IMR-90 (cell line): ENCODE measurements at regions not wholly inside any gene's neighbourhood (a gene's known extent, or its start where the extent isn't known, plus 50 kb on each side); places are given as distances from the start of the nearest gene placed in this dataset.

Source experiments
- ATAC-seq: fragments of 200-7000 bp; cut with Tn5 transposase; 2 replicates; pipeline ENCODE4 v1.9.1; 2020; ENCODE audit warnings: low read depth, mild to moderate bottlenecking, moderate library complexity
- BruUV-seq: library from RNA; stranded (reverse); fragments of 400-500 nt; replicated peaks from 2 replicates; lab custom pipeline; 2021; lab: Mats Ljungman, UMichigan
- CTCF ChIA-PET: fragments of 300-600 bp; formaldehyde crosslinking; extraction: SDS; loops from one replicate; lab custom pipeline; 2021; ENCODE audit warnings: antibody characterized with exemption; lab: Yijun Ruan, JAX
- POLR2A ChIA-PET: fragments of 300-600 bp; sonication (Branson Sonifier 250); formaldehyde crosslinking; loops from one replicate; lab custom pipeline; 2022; ENCODE audit warnings: antibody characterized with exemption; ENCODE audit not compliant: unreplicated experiment; lab: Charles Lee
- DNase-seq: peaks from one replicate; pipeline ENCODE4 v3.0.0; 2013
- H2AFZ ChIP-seq: replicated peaks from 2 replicates; pipeline ENCODE3; 2013; ENCODE audit warnings: low read length, mild to moderate bottlenecking; ENCODE audit not compliant: poor library complexity
- H2AK5ac ChIP-seq: 2 replicates; pipeline ENCODE4 v1.6.1; 2013; ENCODE audit warnings: low read depth, low read length, inconsistent platforms
- H2AK9ac ChIP-seq: replicated peaks from 2 replicates; pipeline ENCODE3; 2013; ENCODE audit warnings: mild to moderate bottlenecking, low read depth, low read length, moderate library complexity; ENCODE audit not compliant: poor library complexity
- H2BK120ac ChIP-seq: 2 replicates; pipeline ENCODE4 v1.6.1; 2013; ENCODE audit warnings: low read depth, low read length, inconsistent platforms
- H2BK15ac ChIP-seq: 3 replicates; pipeline ENCODE4 v1.6.1; 2013; ENCODE audit warnings: low read depth, low read length, inconsistent platforms
- H2BK20ac ChIP-seq: 2 replicates; pipeline ENCODE4 v1.6.1; 2013; ENCODE audit warnings: low read depth, mild to moderate bottlenecking, inconsistent platforms, low read length, moderate library complexity
- H2BK5ac ChIP-seq: 2 replicates; pipeline ENCODE4 v1.6.1; 2013; ENCODE audit warnings: mild to moderate bottlenecking, low read depth, low read length, inconsistent platforms; ENCODE audit not compliant: poor library complexity, severe bottlenecking
- H3K14ac ChIP-seq: replicated peaks from 2 replicates; pipeline ENCODE4 v1.6.1; 2013; ENCODE audit warnings: low read depth, low read length, inconsistent platforms
- H3K18ac ChIP-seq: 2 replicates; pipeline ENCODE4 v1.6.1; 2013; ENCODE audit warnings: low read depth, low read length, control low read depth
- H3K23ac ChIP-seq: 2 replicates; pipeline ENCODE4 v1.6.1; 2013; ENCODE audit warnings: low read depth, low read length, inconsistent platforms
- H3K27ac ChIP-seq: 2 replicates; pipeline ENCODE4 v1.5.1; 2013; ENCODE audit warnings: mild to moderate bottlenecking, control low read depth, low read length; ENCODE audit not compliant: insufficient read depth
- H3K27me3 ChIP-seq: 2 replicates; pipeline ENCODE4 v1.6.1; 2013; ENCODE audit warnings: low read length; ENCODE audit not compliant: control insufficient read depth, insufficient read depth
- H3K36me3 ChIP-seq: 2 replicates; pipeline ENCODE4 v1.6.1; 2013; ENCODE audit warnings: low read length, mixed read lengths; ENCODE audit not compliant: control insufficient read depth, insufficient read depth
- H3K4ac ChIP-seq: 2 replicates; pipeline ENCODE4 v1.6.1; 2013; ENCODE audit warnings: low read depth, low read length, inconsistent platforms
- H3K4me1 ChIP-seq: 2 replicates; pipeline ENCODE4 v1.6.1; 2013; ENCODE audit warnings: low read length, mixed read lengths; ENCODE audit not compliant: control insufficient read depth, insufficient read depth
- H3K4me2 ChIP-seq: 2 replicates; pipeline ENCODE4 v1.6.1; 2013; ENCODE audit warnings: low read depth, mild to moderate bottlenecking, control low read depth, low read length, moderate library complexity
- H3K4me3 ChIP-seq: 2 replicates; pipeline ENCODE4 v1.5.1; 2013; ENCODE audit warnings: low read depth, mild to moderate bottlenecking, control low read depth, low read length, moderate library complexity; ENCODE audit not compliant: insufficient read depth
- H3K56ac ChIP-seq: 2 replicates; pipeline ENCODE4 v1.6.1; 2013; ENCODE audit warnings: low read length, inconsistent platforms; ENCODE audit not compliant: insufficient read depth; ENCODE audit errors: extremely low read depth
- H3K79me1 ChIP-seq, 2 experiments: 2 replicates each; pipeline ENCODE4 v1.6.1; 2013; ENCODE audit warnings: low read length in 2 of 2, inconsistent platforms in 1 of 2, low read depth in 1 of 2
- H3K9ac ChIP-seq: 2 replicates; pipeline ENCODE4 v1.6.1; 2013; ENCODE audit warnings: low read depth, low read length, control low read depth
- H3K9me1 ChIP-seq: 2 replicates; pipeline ENCODE4 v1.6.1; 2013; ENCODE audit warnings: low read length, inconsistent platforms; ENCODE audit not compliant: insufficient read depth
- H3K9me3 ChIP-seq: 2 replicates; pipeline ENCODE4 v1.6.1; 2013; ENCODE audit warnings: low read length; ENCODE audit not compliant: control insufficient read depth, insufficient read depth
- H4K20me1 ChIP-seq: 2 replicates; pipeline ENCODE4 v1.6.1; 2013; ENCODE audit warnings: low read length, inconsistent platforms; ENCODE audit not compliant: insufficient read depth
- H4K5ac ChIP-seq: 2 replicates; pipeline ENCODE4 v1.6.1; 2013; ENCODE audit warnings: mild to moderate bottlenecking, low read depth, low read length, control low read depth
- H4K8ac ChIP-seq, 2 experiments: 2 replicates each; pipeline ENCODE4 v1.6.1; 2013; ENCODE audit warnings: low read depth in 2 of 2, low read length in 2 of 2, control low read depth in 1 of 2, inconsistent platforms in 1 of 2
- H4K91ac ChIP-seq: 2 replicates; pipeline ENCODE4 v1.6.1; 2013; ENCODE audit warnings: low read depth, low read length, inconsistent platforms; ENCODE audit not compliant: insufficient read depth
- CEBPB ChIP-seq: IDR thresholded peaks from 2 replicates; pipeline ENCODE4 v1.6.1; 2012; ENCODE audit warnings: low read depth, low read length, improper control_type of control experiment
- ELK1 ChIP-seq: fragments of 150-350 bp; IDR thresholded peaks from 2 replicates; pipeline ENCODE4 v1.6.1; 2016; ENCODE audit warnings: low read depth, mild to moderate bottlenecking, low read length, moderate library complexity, borderline replicate concordance
- FOS ChIP-seq: fragments of 150-350 bp; IDR thresholded peaks from 2 replicates; pipeline ENCODE4 v1.6.1; 2016; ENCODE audit warnings: low read depth, low read length
- MAFK ChIP-seq: IDR thresholded peaks from 2 replicates; pipeline ENCODE4 v1.6.1; 2012; ENCODE audit warnings: low read depth, low read length, improper control_type of control experiment
- MAZ ChIP-seq: IDR thresholded peaks from 2 replicates; pipeline ENCODE4 v1.6.1; 2012; ENCODE audit warnings: low read depth, mild to moderate bottlenecking, low read length, improper control_type of control experiment, moderate library complexity, borderline replicate concordance
- MXI1 ChIP-seq: IDR thresholded peaks from 2 replicates; pipeline ENCODE4 v1.6.1; 2012; ENCODE audit warnings: low read depth, mild to moderate bottlenecking, low read length, moderate library complexity, borderline replicate concordance
- NFE2L2 ChIP-seq: fragments of 150-350 bp; IDR thresholded peaks from 2 replicates; pipeline ENCODE4 v1.6.1; 2016; ENCODE audit warnings: low read depth, mild to moderate bottlenecking, low read length
- POLR2A ChIP-seq: IDR thresholded peaks from 2 replicates; pipeline ENCODE4 v1.6.1; 2012; ENCODE audit warnings: mild to moderate bottlenecking, low read depth, low read length
- RAD21 ChIP-seq: IDR thresholded peaks from 2 replicates; pipeline ENCODE4 v1.6.1; 2012; ENCODE audit warnings: low read length, improper control_type of control experiment
- RCOR1 ChIP-seq: IDR thresholded peaks from 2 replicates; pipeline ENCODE4 v1.6.1; 2012; ENCODE audit warnings: mild to moderate bottlenecking, low read length, improper control_type of control experiment; ENCODE audit not compliant: insufficient replicate concordance
- RFX5 ChIP-seq: IDR thresholded peaks from 2 replicates; pipeline ENCODE4 v1.8.0; 2012; ENCODE audit warnings: low read depth, mild to moderate bottlenecking, low read length, moderate library complexity
- SMC3 ChIP-seq: fragments of 150-350 bp; IDR thresholded peaks from 2 replicates; pipeline ENCODE4 v1.6.1; 2016; ENCODE audit warnings: low read depth, mild to moderate bottlenecking, antibody characterized with exemption, low read length, moderate library complexity
- WGBS, 2 experiments: methylation state at CpG; one replicate each; pipeline versions ENCODE4 v1.1.5 to v1.1.7; 2013; ENCODE audit warnings: missing lambda C conversion rate in 2 of 2; ENCODE audit not compliant: insufficient read length in 1 of 2; ENCODE audit errors: extremely low coverage in 2 of 2; 5-methylcytosine and 5-hydroxymethylcytosine counted together
- dilution Hi-C: fragments of 300-500 bp; cut with HindIII; formaldehyde crosslinking; loops from one replicate; pipeline ENCODE4 v1.14.3; 2018; ENCODE audit warnings: low sequenced_read_pairs; ENCODE audit not compliant: unreplicated experiment
- in situ Hi-C: fragments of 300-500 bp; cut with MboI; formaldehyde crosslinking; loops from 3 replicates; pipeline ENCODE4 v1.14.3; 2019; ENCODE audit warnings: low sequenced_read_pairs, inconsistent platforms, mixed read lengths
- intact Hi-C: fragments of 100-400 bp; cut with micrococcal nuclease; formaldehyde crosslinking; loops from 2 replicates; pipeline ENCODE4 v1.10.0; 2022
- TF ChIP-seq, protein P1 (sequence below): conservative IDR thresholded peaks from 2 replicates; pipeline ENCODE4 v1.5.1; 2012; ENCODE audit warnings: mild to moderate bottlenecking, low read depth, low read length, improper control_type of control experiment

GRCh38 chr6:84633771-84634170 is 130.6 kb downstream of the TBX18 start:
- Histone ChIP-seq H3K9ac (no peak overlapping the region), H3K36me3 (no peaks in the 10 kb centered on the region), H3K79me1 (no peaks in the 10 kb centered on the region), H2BK5ac (peak overlapping the region; percentile 62), H2AFZ (no peak overlapping the region), H3K4me1 (peaks cover 6% of the 10 kb centered on the region), H2AK5ac (no peak overlapping the region), H3K4ac (no peak overlapping the region), H3K27ac (no peak overlapping the region), H2AK9ac (no peak overlapping the region), H4K91ac (no peak overlapping the region), H3K4me2 (no peak overlapping the region), H3K27me3 (no peaks in the 10 kb centered on the region), H3K14ac (no peak overlapping the region; the same call in 1 of the 2 replicates), H3K18ac (peak overlapping the region; percentile 59; the same call in 1 of the 2 replicates), H2BK15ac (peak overlapping the region; percentile 28; the same call in 1 of the 3 replicates), H3K4me3 (no peak overlapping the region), H4K8ac (0 out of 4 replicates have a peak overlapping the region, but pooled peaks of 1 of the 2 experiments have one; percentile 42), H3K9me3 (no peaks in the 10 kb centered on the region), H4K20me1 (no peaks in the 10 kb centered on the region), H2BK20ac (peak overlapping the region; percentile 42; the same call in 1 of the 2 replicates), H3K56ac (no peak overlapping the region), H4K5ac (no peak overlapping the region), H2BK120ac (no peak overlapping the region; the same call in 1 of the 2 replicates), H3K9me1 (no peaks in the 10 kb centered on the region), H3K23ac (0 out of 2 replicates have a peak overlapping the region, but pooled peaks have one; percentile 23)
- ChIA-PET CTCF (no interaction called here), POLR2A (no interaction called here)
- DNase-seq (no peak), ATAC-seq (no peak)
- BruUV-seq = no TSS peak
- dilution Hi-C loops = no loop called here
- TF ChIP-seq RCOR1 (no peak), SMC3 (no peak), ELK1 (no peak), POLR2A (no peak), RFX5 (no peak), RAD21 (no peak), FOS (no peak), CEBPB (no peak), MAFK (no peak), MXI1 (no peak), NFE2L2 (no peak), MAZ (no peak)
- TF ChIP-seq, protein P1, sequence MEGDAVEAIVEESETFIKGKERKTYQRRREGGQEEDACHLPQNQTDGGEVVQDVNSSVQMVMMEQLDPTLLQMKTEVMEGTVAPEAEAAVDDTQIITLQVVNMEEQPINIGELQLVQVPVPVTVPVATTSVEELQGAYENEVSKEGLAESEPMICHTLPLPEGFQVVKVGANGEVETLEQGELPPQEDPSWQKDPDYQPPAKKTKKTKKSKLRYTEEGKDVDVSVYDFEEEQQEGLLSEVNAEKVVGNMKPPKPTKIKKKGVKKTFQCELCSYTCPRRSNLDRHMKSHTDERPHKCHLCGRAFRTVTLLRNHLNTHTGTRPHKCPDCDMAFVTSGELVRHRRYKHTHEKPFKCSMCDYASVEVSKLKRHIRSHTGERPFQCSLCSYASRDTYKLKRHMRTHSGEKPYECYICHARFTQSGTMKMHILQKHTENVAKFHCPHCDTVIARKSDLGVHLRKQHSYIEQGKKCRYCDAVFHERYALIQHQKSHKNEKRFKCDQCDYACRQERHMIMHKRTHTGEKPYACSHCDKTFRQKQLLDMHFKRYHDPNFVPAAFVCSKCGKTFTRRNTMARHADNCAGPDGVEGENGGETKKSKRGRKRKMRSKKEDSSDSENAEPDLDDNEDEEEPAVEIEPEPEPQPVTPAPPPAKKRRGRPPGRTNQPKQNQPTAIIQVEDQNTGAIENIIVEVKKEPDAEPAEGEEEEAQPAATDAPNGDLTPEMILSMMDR = no peak
- no CpG with 5 or more reads among the region's 1 CpG for WGBS, 2 experiments
- in situ Hi-C loops = no loop called here
- intact Hi-C loops = no loop called here
